BE2C (cell line): ENCODE measurements at regions not wholly inside any gene's neighbourhood (a gene's known extent, or its start where the extent isn't known, plus 50 kb on each side); places are given as distances from the start of the nearest gene placed in this dataset.

Experiments used
- DNase-seq: peaks from one replicate; pipeline ENCODE4 v3.0.0-alpha.2; 2020
- H3K27me3 ChIP-seq: fragments of 250-450 bp; sonication (Bioruptor Pico); 2 replicates; pipeline ENCODE4 v1.5.1; 2020; ENCODE audit warnings: mild to moderate bottlenecking
- H3K36me3 ChIP-seq: fragments of 250-450 bp; sonication (Bioruptor Pico); 2 replicates; pipeline ENCODE4 v1.5.1; 2020; ENCODE audit warnings: mild to moderate bottlenecking
- H3K4me1 ChIP-seq: fragments of 250-450 bp; sonication (Bioruptor Pico); 2 replicates; pipeline ENCODE4 v1.5.1; 2020
- H3K4me3 ChIP-seq: 2 replicates; pipeline ENCODE4 v1.5.1; 2011; ENCODE audit warnings: low read depth, low read length
- H3K9me3 ChIP-seq: fragments of 250-450 bp; sonication (Bioruptor Pico); 2 replicates; pipeline ENCODE4 v1.5.1; 2020
- CTCF ChIP-seq: IDR thresholded peaks from 2 replicates; pipeline ENCODE4 v1.5.1; 2012; ENCODE audit warnings: mild to moderate bottlenecking, low read depth, low read length

DNA sequence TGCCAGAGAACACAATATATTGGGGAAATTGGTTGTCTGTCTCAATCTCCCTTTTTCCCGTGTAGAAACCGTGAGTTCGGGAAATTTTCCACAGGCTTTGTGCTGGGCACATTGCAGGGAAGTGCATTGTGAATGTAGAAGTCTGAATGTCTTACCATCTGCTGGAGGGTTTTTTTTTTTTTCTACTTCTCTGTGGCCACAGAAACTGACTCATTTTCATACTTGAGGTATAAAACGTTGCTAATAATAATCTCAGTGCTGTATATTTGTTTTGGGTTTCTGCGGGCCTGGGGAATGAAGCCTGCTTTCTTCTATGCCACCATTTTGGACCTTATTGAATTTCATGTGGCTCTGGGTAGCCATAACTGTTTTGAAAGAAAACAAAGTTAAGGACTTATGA lies 1001.2 kb downstream of the STIM2 start:
- no peak for TF ChIP-seq CTCF
- Histone ChIP-seq H3K27me3 (no peaks in the 10 kb centered on the region), H3K9me3 (no peaks in the 10 kb centered on the region), H3K4me3 (no peak overlapping the region), H3K4me1 (no peaks in the 10 kb centered on the region), H3K36me3 (no peaks in the 10 kb centered on the region)
- no peak for DNase-seq

DNA sequence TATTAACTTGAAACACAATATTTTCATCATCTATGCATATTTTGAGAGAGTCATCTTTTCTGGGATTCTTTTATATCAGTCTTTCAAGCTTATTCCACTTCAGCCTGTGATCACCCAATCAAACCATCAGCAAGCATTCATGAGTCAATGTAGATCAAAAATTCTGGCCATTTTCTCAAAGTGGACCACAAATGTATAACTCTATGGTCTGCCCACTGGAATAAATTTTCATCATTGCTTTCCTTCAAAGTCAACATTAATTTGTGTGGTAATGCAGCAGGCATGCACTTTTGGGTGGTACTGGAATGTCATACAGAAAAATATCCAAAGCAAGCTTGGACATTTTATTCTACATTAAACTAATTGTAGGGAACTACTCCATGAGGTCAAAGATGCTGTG lies 1013.0 kb downstream of the STIM2 start:
- Histone ChIP-seq H3K4me3 (no peak overlapping the region), H3K27me3 (no peaks in the 10 kb centered on the region), H3K36me3 (no peaks in the 10 kb centered on the region), H3K4me1 (no peaks in the 10 kb centered on the region), H3K9me3 (no peaks in the 10 kb centered on the region)
- no peak for TF ChIP-seq CTCF
- DNase-seq, result no peak

GRCh38 chr4:27881705-27882104 lies 1021.1 kb downstream of the STIM2 start:
- TF ChIP-seq CTCF, result no peak
- no peaks in the 10 kb centered on the region; the same call in 1 of the 2 replicates for H3K9me3 ChIP-seq
- no peak overlapping the region for H3K4me3 ChIP-seq
- H3K36me3 ChIP-seq, result no peaks in the 10 kb centered on the region
- H3K27me3 ChIP-seq, result no peaks in the 10 kb centered on the region
- no peak for DNase-seq
- H3K4me1 ChIP-seq, result no peaks in the 10 kb centered on the region

GRCh38 chr4:27886120-27886519 lies 1025.5 kb downstream of the STIM2 start:
- no peak for DNase-seq
- no peak for TF ChIP-seq CTCF
- no peak overlapping the region for H3K4me3 ChIP-seq
- no peaks in the 10 kb centered on the region for H3K27me3 ChIP-seq
- no peaks in the 10 kb centered on the region for H3K4me1 ChIP-seq
- no peaks in the 10 kb centered on the region for H3K9me3 ChIP-seq
- H3K36me3 ChIP-seq, result no peaks in the 10 kb centered on the region

DNA sequence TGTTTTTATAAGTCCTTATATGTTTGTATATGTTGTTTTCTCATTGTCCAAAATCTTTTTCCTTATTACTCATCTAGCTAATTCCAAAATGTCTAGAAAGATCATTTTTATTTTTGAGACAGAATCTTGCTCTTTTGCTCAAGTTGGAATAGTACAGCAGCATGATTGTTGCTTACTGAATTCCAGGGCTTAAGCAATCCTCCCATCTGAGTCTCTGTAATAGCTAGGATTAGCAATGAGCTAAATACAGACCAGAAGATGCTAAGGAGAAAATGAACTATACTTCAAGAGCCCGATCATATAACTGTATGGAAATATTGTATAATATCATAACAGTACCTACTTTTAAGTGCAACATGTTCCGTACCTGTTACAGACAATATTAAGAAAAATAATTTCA lies 1027.0 kb downstream of the STIM2 start:
- no peak for TF ChIP-seq CTCF
- Histone ChIP-seq H3K4me3 (no peak overlapping the region), H3K27me3 (no peaks in the 10 kb centered on the region), H3K36me3 (no peaks in the 10 kb centered on the region), H3K9me3 (no peaks in the 10 kb centered on the region), H3K4me1 (no peaks in the 10 kb centered on the region)
- no peak for DNase-seq

- TF ChIP-seq CTCF, result no peak
- Histone ChIP-seq H3K4me1 (no peaks in the 10 kb centered on the region), H3K27me3 (no peaks in the 10 kb centered on the region)
These were observed 1027.9 kb downstream of the STIM2 start for GRCh38 chr4:27888505-27888904.

More at GRCh38 chr4:27888505-27888904, 1027.9 kb downstream of the STIM2 start:
- no peak overlapping the region for H3K4me3 ChIP-seq
- H3K36me3 ChIP-seq, result no peaks in the 10 kb centered on the region
- DNase-seq, result no peak
- H3K9me3 ChIP-seq, result no peaks in the 10 kb centered on the region
